Liver (tissue), 8 donors: ENCODE measurements at regions not wholly inside any gene's neighbourhood (a gene's known extent, or its start where the extent isn't known, plus 50 kb on each side); places are given as distances from the start of the nearest gene placed in this dataset.

Experiments used
- DNase-seq: peaks from one replicate; pipeline ENCODE4 v3.0.0-alpha.2; 2017; ENCODE audit warnings: low spot score
- H3K27ac ChIP-seq, 2 donors: one replicate each; pipeline ENCODE4 v1.7.0; 2013; ENCODE audit warnings: inconsistent platforms in 2 of 2, low read length in 2 of 2, control low read depth in 1 of 2, low read depth in 1 of 2, mild to moderate bottlenecking in 1 of 2
- H3K27me3 ChIP-seq, 4 donors: one replicate each; pipeline versions ENCODE4 v1.6.1 to v1.7.0; 2013; ENCODE audit warnings: low read length in 3 of 4, inconsistent platforms in 1 of 4, mild to moderate bottlenecking in 1 of 4, moderate library complexity in 1 of 4; ENCODE audit not compliant: control insufficient read depth in 4 of 4, insufficient read depth in 4 of 4
- H3K36me3 ChIP-seq, 4 donors: one replicate each; pipeline versions ENCODE4 v1.6.1 to v1.7.0; 2013; ENCODE audit warnings: low read length in 3 of 4, mild to moderate bottlenecking in 3 of 4, low read depth in 1 of 4, moderate library complexity in 1 of 4; ENCODE audit not compliant: control insufficient read depth in 4 of 4, insufficient read depth in 3 of 4
- H3K4me1 ChIP-seq, 4 donors: one replicate each; pipeline versions ENCODE4 v1.6.1 to v1.7.0; 2013; ENCODE audit warnings: low read length in 3 of 4, mild to moderate bottlenecking in 3 of 4, moderate library complexity in 1 of 4; ENCODE audit not compliant: control insufficient read depth in 4 of 4, insufficient read depth in 4 of 4
- H3K4me3 ChIP-seq, 3 donors: one replicate each; pipeline versions ENCODE4 v1.6.1 to v1.7.0; 2013; ENCODE audit warnings: low read length in 3 of 3, control low read depth in 1 of 3, low read depth in 1 of 3, mild to moderate bottlenecking in 1 of 3
- H3K9ac ChIP-seq, 2 donors: one replicate each; pipeline ENCODE4 v1.7.0; 2013; ENCODE audit warnings: low read length in 2 of 2, mild to moderate bottlenecking in 2 of 2, moderate library complexity in 2 of 2, control low read depth in 1 of 2, low read depth in 1 of 2
- H3K9me3 ChIP-seq, 4 donors: one replicate each; pipeline versions ENCODE4 v1.6.1 to v1.7.0; 2013; ENCODE audit warnings: low read length in 3 of 4; ENCODE audit not compliant: control insufficient read depth in 4 of 4
- EGR1 ChIP-seq, 2 donors: IDR thresholded peaks; 2 replicates each; pipeline ENCODE4 v1.6.1; 2016 to 2018; ENCODE audit warnings: antibody characterized with exemption in 2 of 2, low read depth in 2 of 2
- FOXA1 ChIP-seq: IDR thresholded peaks from 2 replicates; pipeline ENCODE4 v1.6.1; 2016; ENCODE audit warnings: antibody characterized with exemption
- GABPA ChIP-seq, 2 donors: IDR thresholded peaks in 1 of 2; conservative IDR thresholded peaks in 1 of 2; 2 replicates each; pipeline ENCODE4 v1.6.1; 2016; ENCODE audit warnings: antibody characterized with exemption in 2 of 2, mild to moderate bottlenecking in 1 of 2, moderate library complexity in 1 of 2
- HNF4A ChIP-seq, 2 donors: conservative IDR thresholded peaks; 2 replicates each; pipeline ENCODE4 v1.6.1; 2016; ENCODE audit warnings: antibody characterized with exemption in 2 of 2, mild to moderate bottlenecking in 2 of 2
- HNF4G ChIP-seq: IDR thresholded peaks from 2 replicates; pipeline ENCODE4 v1.6.1; 2016; ENCODE audit warnings: antibody characterized with exemption
- JUND ChIP-seq, 2 donors: IDR thresholded peaks; 2 replicates each; pipeline ENCODE4 v1.6.1; 2016; ENCODE audit warnings: antibody characterized with exemption in 2 of 2
- NR2F2 ChIP-seq: IDR thresholded peaks from 2 replicates; pipeline ENCODE4 v1.6.1; 2016; ENCODE audit warnings: antibody characterized with exemption
- RAD21 ChIP-seq, 2 donors: IDR thresholded peaks; 2 replicates each; pipeline ENCODE4 v1.6.1; 2016; ENCODE audit warnings: antibody characterized with exemption in 2 of 2, mild to moderate bottlenecking in 2 of 2
- RXRA ChIP-seq, 2 donors: IDR thresholded peaks; 2 replicates each; pipeline ENCODE4 v1.6.1; 2017 to 2018; ENCODE audit warnings: antibody characterized with exemption in 2 of 2, mild to moderate bottlenecking in 1 of 2
- SP1 ChIP-seq: IDR thresholded peaks from 2 replicates; pipeline ENCODE4 v1.6.1; 2018; ENCODE audit warnings: antibody characterized with exemption, mild to moderate bottlenecking
- TAF1 ChIP-seq: conservative IDR thresholded peaks from 2 replicates; pipeline ENCODE4 v1.6.1; 2016; ENCODE audit warnings: antibody characterized with exemption, mild to moderate bottlenecking
- YY1 ChIP-seq: IDR thresholded peaks from 2 replicates; pipeline ENCODE4 v1.6.1; 2016; ENCODE audit warnings: antibody characterized with exemption, mild to moderate bottlenecking
- WGBS: extraction: QIAGEN DNeasy Blood & Tissue Kit; methylation state at CpG from one replicate; pipeline ENCODE4 v1.1.7; 2013; 5-methylcytosine and 5-hydroxymethylcytosine counted together
- TF ChIP-seq, protein P1 (sequence below): IDR thresholded peaks from 2 replicates; pipeline ENCODE4 v1.6.1; 2016; ENCODE audit warnings: antibody characterized with exemption, mild to moderate bottlenecking
- TF ChIP-seq, protein P2 (sequence below): IDR thresholded peaks from 2 replicates; pipeline ENCODE4 v1.6.1; 2016; ENCODE audit warnings: antibody characterized with exemption
- TF ChIP-seq, protein P3 (sequence below): fragments of 150-350 bp; IDR thresholded peaks from 2 replicates; pipeline ENCODE4 v1.5.1; 2017; ENCODE audit warnings: improper control_type of control experiment, low read depth, low read length; ENCODE audit not compliant: missing input control
- TF ChIP-seq, protein P4 (sequence below): IDR thresholded peaks from 2 replicates; pipeline ENCODE4 v1.6.1; 2016; ENCODE audit warnings: antibody characterized with exemption
- TF ChIP-seq, protein P5 (sequence below): IDR thresholded peaks from 2 replicates; pipeline ENCODE4 v1.6.1; 2016; ENCODE audit warnings: antibody characterized with exemption
- donor health status: healthy.
- donor health status: healthy.
- donor health status: healthy.
- donor health status: healthy.
- donor health status: healthy.

DNA sequence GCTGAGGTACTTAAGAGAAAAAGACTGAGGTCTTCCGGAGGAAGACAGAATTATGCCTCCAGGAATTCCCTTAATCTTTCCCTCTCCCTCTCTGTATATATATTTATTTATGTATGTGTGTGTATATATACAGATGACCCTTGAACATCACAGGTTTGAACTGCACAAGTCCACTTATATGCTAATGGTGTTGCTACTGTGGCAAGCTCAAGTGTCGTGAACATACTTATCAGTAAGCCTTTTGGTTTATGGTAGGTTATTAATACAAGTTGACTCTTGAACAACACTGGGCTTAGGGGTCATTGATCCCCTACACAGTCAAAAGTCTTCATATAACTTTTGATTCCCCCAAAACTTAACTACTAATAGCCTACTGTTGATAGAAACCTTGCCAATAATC is 106.8 kb downstream of the NUDT12 start:
- WGBS: 90% methylated on average over 2 of the region's 2 CpGs
- no peak for DNase-seq

DNA sequence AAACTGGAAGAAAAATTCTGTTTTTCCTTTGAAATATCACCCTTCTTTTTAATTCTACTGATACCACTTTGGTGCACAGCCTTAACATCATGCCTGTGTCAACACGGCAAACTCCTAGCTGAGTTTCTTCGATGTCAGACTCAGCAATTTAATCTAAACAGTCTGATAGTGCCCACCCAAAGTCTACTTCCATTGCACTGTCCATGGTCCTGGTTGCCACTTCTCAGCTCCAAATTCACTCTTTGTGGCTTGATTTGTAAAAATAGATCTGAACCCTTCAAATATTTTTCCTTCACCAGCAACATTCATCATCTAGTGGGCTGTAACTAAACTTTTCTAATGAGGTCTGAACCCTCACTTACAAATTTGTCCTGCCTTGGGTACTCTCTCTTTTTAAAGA is 107.8 kb downstream of the NUDT12 start:
- Histone ChIP-seq H3K27me3 (no peaks in the 10 kb centered on the region), H3K36me3 (no peaks in the 10 kb centered on the region), H3K9me3 (no peaks in the 10 kb centered on the region), H3K4me1 (no peaks in the 10 kb centered on the region), H3K9ac (no peak overlapping the region), H3K4me3 (no peak overlapping the region), H3K27ac (no peak overlapping the region)
- DNase-seq: no peak
- 71% methylated on average over 2 of the region's 2 CpGs for WGBS
- TF ChIP-seq GABPA (IDR thresholded peaks at IDR 0.05 in 1 of 2, conservative IDR thresholded peaks at IDR 0.05 in 1 of 2): no peak
- TF ChIP-seq, protein P1, sequence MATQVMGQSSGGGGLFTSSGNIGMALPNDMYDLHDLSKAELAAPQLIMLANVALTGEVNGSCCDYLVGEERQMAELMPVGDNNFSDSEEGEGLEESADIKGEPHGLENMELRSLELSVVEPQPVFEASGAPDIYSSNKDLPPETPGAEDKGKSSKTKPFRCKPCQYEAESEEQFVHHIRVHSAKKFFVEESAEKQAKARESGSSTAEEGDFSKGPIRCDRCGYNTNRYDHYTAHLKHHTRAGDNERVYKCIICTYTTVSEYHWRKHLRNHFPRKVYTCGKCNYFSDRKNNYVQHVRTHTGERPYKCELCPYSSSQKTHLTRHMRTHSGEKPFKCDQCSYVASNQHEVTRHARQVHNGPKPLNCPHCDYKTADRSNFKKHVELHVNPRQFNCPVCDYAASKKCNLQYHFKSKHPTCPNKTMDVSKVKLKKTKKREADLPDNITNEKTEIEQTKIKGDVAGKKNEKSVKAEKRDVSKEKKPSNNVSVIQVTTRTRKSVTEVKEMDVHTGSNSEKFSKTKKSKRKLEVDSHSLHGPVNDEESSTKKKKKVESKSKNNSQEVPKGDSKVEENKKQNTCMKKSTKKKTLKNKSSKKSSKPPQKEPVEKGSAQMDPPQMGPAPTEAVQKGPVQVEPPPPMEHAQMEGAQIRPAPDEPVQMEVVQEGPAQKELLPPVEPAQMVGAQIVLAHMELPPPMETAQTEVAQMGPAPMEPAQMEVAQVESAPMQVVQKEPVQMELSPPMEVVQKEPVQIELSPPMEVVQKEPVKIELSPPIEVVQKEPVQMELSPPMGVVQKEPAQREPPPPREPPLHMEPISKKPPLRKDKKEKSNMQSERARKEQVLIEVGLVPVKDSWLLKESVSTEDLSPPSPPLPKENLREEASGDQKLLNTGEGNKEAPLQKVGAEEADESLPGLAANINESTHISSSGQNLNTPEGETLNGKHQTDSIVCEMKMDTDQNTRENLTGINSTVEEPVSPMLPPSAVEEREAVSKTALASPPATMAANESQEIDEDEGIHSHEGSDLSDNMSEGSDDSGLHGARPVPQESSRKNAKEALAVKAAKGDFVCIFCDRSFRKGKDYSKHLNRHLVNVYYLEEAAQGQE: peak; percentile 70

More for the DNA sequence above, 106.8 kb downstream of the NUDT12 start:
- TF ChIP-seq, protein P2, sequence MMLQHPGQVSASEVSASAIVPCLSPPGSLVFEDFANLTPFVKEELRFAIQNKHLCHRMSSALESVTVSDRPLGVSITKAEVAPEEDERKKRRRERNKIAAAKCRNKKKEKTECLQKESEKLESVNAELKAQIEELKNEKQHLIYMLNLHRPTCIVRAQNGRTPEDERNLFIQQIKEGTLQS: no peak
- TF ChIP-seq, protein P3, sequence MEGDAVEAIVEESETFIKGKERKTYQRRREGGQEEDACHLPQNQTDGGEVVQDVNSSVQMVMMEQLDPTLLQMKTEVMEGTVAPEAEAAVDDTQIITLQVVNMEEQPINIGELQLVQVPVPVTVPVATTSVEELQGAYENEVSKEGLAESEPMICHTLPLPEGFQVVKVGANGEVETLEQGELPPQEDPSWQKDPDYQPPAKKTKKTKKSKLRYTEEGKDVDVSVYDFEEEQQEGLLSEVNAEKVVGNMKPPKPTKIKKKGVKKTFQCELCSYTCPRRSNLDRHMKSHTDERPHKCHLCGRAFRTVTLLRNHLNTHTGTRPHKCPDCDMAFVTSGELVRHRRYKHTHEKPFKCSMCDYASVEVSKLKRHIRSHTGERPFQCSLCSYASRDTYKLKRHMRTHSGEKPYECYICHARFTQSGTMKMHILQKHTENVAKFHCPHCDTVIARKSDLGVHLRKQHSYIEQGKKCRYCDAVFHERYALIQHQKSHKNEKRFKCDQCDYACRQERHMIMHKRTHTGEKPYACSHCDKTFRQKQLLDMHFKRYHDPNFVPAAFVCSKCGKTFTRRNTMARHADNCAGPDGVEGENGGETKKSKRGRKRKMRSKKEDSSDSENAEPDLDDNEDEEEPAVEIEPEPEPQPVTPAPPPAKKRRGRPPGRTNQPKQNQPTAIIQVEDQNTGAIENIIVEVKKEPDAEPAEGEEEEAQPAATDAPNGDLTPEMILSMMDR: no peak
- TF ChIP-seq EGR1 (IDR thresholded peaks at IDR 0.05; ENCODE audit: low read depth in 2 of 2) (no peak), FOXA1 (no peak), YY1 (no peak), SP1 (no peak), GABPA (IDR thresholded peaks at IDR 0.05 in 1 of 2, conservative IDR thresholded peaks at IDR 0.05 in 1 of 2) (no peak), TAF1 (no peak), NR2F2 (no peak), RXRA (IDR thresholded peaks at IDR 0.05) (no peak), JUND (IDR thresholded peaks at IDR 0.05) (no peak), RAD21 (IDR thresholded peaks at IDR 0.05) (no peak), HNF4A (conservative IDR thresholded peaks at IDR 0.05) (no peak), HNF4G (no peak)
- TF ChIP-seq, protein P4, sequence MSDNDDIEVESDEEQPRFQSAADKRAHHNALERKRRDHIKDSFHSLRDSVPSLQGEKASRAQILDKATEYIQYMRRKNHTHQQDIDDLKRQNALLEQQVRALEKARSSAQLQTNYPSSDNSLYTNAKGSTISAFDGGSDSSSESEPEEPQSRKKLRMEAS: no peak
- TF ChIP-seq, protein P1: no peak
- TF ChIP-seq, protein P5, sequence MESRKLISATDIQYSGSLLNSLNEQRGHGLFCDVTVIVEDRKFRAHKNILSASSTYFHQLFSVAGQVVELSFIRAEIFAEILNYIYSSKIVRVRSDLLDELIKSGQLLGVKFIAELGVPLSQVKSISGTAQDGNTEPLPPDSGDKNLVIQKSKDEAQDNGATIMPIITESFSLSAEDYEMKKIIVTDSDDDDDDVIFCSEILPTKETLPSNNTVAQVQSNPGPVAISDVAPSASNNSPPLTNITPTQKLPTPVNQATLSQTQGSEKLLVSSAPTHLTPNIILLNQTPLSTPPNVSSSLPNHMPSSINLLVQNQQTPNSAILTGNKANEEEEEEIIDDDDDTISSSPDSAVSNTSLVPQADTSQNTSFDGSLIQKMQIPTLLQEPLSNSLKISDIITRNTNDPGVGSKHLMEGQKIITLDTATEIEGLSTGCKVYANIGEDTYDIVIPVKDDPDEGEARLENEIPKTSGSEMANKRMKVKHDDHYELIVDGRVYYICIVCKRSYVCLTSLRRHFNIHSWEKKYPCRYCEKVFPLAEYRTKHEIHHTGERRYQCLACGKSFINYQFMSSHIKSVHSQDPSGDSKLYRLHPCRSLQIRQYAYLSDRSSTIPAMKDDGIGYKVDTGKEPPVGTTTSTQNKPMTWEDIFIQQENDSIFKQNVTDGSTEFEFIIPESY: no peak
- Histone ChIP-seq H3K4me1 (no peaks in the 10 kb centered on the region), H3K27ac (no peak overlapping the region), H3K27me3 (no peaks in the 10 kb centered on the region), H3K9ac (no peak overlapping the region), H3K4me3 (no peak overlapping the region), H3K36me3 (no peaks in the 10 kb centered on the region), H3K9me3 (no peaks in the 10 kb centered on the region)
